ENCODE measurements at regions not wholly inside any gene's neighbourhood (a gene's known extent, or its start where the extent isn't known, plus 50 kb on each side); places are given as distances from the start of the nearest gene placed in this dataset.

GRCh38 chr2:29974086-29974485 lies 52.7 kb upstream of the ALK start:
- H3K27ac Mint-ChIP-seq, result no peak overlapping the region
- no peak for DNase-seq
- no peaks in the 10 kb centered on the region for H3K9me3 Mint-ChIP-seq
- H3K27me3 Mint-ChIP-seq (ENCODE audit: low read depth), result peaks cover 23% of the 10 kb centered on the region
- ATAC-seq (replicated peaks in 1 of 2), result no peak
- no peak overlapping the region for H3K4me3 Mint-ChIP-seq
- no peaks in the 10 kb centered on the region for H3K36me3 Mint-ChIP-seq (ENCODE audit: insufficient read depth in 2 of 2)
- H3K4me1 Mint-ChIP-seq (ENCODE audit: low read depth), result no peaks in the 10 kb centered on the region

GRCh38 chr2:29977284-29977683 lies 55.9 kb upstream of the ALK start:
- no peak for ATAC-seq (replicated peaks in 1 of 2)
- Mint-ChIP-seq H3K4me3 (no peak overlapping the region), H3K27ac (no peak overlapping the region), H3K4me1 (ENCODE audit: low read depth) (no peaks in the 10 kb centered on the region), H3K9me3 (no peaks in the 10 kb centered on the region), H3K27me3 (ENCODE audit: low read depth) (peaks cover 11% of the 10 kb centered on the region), H3K36me3 (ENCODE audit: insufficient read depth in 2 of 2) (no peaks in the 10 kb centered on the region)
- DNase-seq, result no peak

- Mint-ChIP-seq H3K4me3 (no peak overlapping the region), H3K36me3 (ENCODE audit: insufficient read depth in 2 of 2) (no peaks in the 10 kb centered on the region), H3K27ac (no peak overlapping the region), H3K27me3 (ENCODE audit: low read depth) (peaks cover 5% of the 10 kb centered on the region), H3K4me1 (ENCODE audit: low read depth) (no peaks in the 10 kb centered on the region), H3K9me3 (no peaks in the 10 kb centered on the region)
- ATAC-seq (replicated peaks in 1 of 2) (no peak), DNase-seq (no peak)
These were observed 60.0 kb upstream of the ALK start for GRCh38 chr2:29981402-29981801.

GRCh38 chr2:29983308-29983707 lies 61.9 kb upstream of the ALK start:
- Mint-ChIP-seq H3K27ac (no peak overlapping the region), H3K9me3 (no peaks in the 10 kb centered on the region), H3K36me3 (ENCODE audit: insufficient read depth in 2 of 2) (no peaks in the 10 kb centered on the region), H3K4me1 (ENCODE audit: low read depth) (no peaks in the 10 kb centered on the region), H3K27me3 (ENCODE audit: low read depth) (peaks cover 4% of the 10 kb centered on the region), H3K4me3 (no peak overlapping the region)
- DNase-seq, result no peak
- no peak for ATAC-seq (replicated peaks in 1 of 2)

GRCh38 chr2:29987146-29987545 lies 65.8 kb upstream of the ALK start:
- H3K4me1 Mint-ChIP-seq (ENCODE audit: low read depth), result no peaks in the 10 kb centered on the region
- DNase-seq (no peak), ATAC-seq (replicated peaks in 1 of 2) (no peak)
- H3K9me3 Mint-ChIP-seq, result no peaks in the 10 kb centered on the region
- no peaks in the 10 kb centered on the region for H3K36me3 Mint-ChIP-seq (ENCODE audit: insufficient read depth in 2 of 2)
- no peak overlapping the region for H3K4me3 Mint-ChIP-seq
- H3K27me3 Mint-ChIP-seq (ENCODE audit: low read depth), result peaks cover 5% of the 10 kb centered on the region
- H3K27ac Mint-ChIP-seq, result no peak overlapping the region

GRCh38 chr2:29990129-29990528 lies 68.7 kb upstream of the ALK start:
- ATAC-seq (replicated peaks in 1 of 2) (no peak), DNase-seq (no peak)
- Mint-ChIP-seq H3K4me3 (no peak overlapping the region), H3K36me3 (ENCODE audit: insufficient read depth in 2 of 2) (no peaks in the 10 kb centered on the region), H3K4me1 (ENCODE audit: low read depth) (no peaks in the 10 kb centered on the region), H3K27ac (no peak overlapping the region), H3K9me3 (no peaks in the 10 kb centered on the region), H3K27me3 (ENCODE audit: low read depth) (peaks cover 5% of the 10 kb centered on the region)

GRCh38 chr2:29991086-29991485 lies 69.7 kb upstream of the ALK start:
- no peak for DNase-seq
- Mint-ChIP-seq H3K27ac (no peak overlapping the region), H3K4me3 (no peak overlapping the region), H3K27me3 (ENCODE audit: low read depth) (peaks cover 10% of the 10 kb centered on the region), H3K36me3 (ENCODE audit: insufficient read depth in 2 of 2) (no peaks in the 10 kb centered on the region), H3K4me1 (ENCODE audit: low read depth) (no peaks in the 10 kb centered on the region), H3K9me3 (no peaks in the 10 kb centered on the region)
- ATAC-seq (replicated peaks in 1 of 2), result no peak

GRCh38 chr2:29995241-29995640 lies 73.9 kb upstream of the ALK start:
- ATAC-seq (replicated peaks in 1 of 2), result no peak
- Mint-ChIP-seq H3K27ac (no peak overlapping the region), H3K27me3 (ENCODE audit: low read depth) (peaks cover 22% of the 10 kb centered on the region), H3K9me3 (peaks cover 1 to 2% of the 10 kb centered on the region in 2 donors), H3K4me1 (ENCODE audit: low read depth) (no peaks in the 10 kb centered on the region), H3K36me3 (ENCODE audit: insufficient read depth in 2 of 2) (peaks cover 0 to 2% of the 10 kb centered on the region in 2 donors), H3K4me3 (no peak overlapping the region)
- no peak for DNase-seq

- Mint-ChIP-seq H3K27ac (no peak overlapping the region), H3K36me3 (ENCODE audit: insufficient read depth in 2 of 2) (peaks cover 0 to 2% of the 10 kb centered on the region in 2 donors), H3K27me3 (ENCODE audit: low read depth) (no peaks in the 10 kb centered on the region), H3K4me1 (ENCODE audit: low read depth) (no peaks in the 10 kb centered on the region), H3K4me3 (no peak overlapping the region), H3K9me3 (no peaks in the 10 kb centered on the region)
- ATAC-seq (replicated peaks in 1 of 2), result no peak
- DNase-seq, result no peak
These were observed 81.7 kb upstream of the ALK start for GRCh38 chr2:30003128-30003527.

- peaks cover 20% of the 10 kb centered on the region for H3K27me3 Mint-ChIP-seq (ENCODE audit: low read depth)
- H3K4me1 Mint-ChIP-seq (ENCODE audit: low read depth), result no peaks in the 10 kb centered on the region
- no peak overlapping the region for H3K4me3 Mint-ChIP-seq
- no peaks in the 10 kb centered on the region for H3K36me3 Mint-ChIP-seq (ENCODE audit: insufficient read depth in 2 of 2)
- H3K27ac Mint-ChIP-seq, result no peak overlapping the region
- H3K9me3 Mint-ChIP-seq, result no peaks in the 10 kb centered on the region
- no peak for ATAC-seq (replicated peaks in 1 of 2)
- DNase-seq, result no peak
These were observed 101.2 kb upstream of the ALK start for GRCh38 chr2:30022444-30023071.

- Mint-ChIP-seq H3K27ac (no peak overlapping the region), H3K27me3 (ENCODE audit: low read depth) (peaks cover 14% of the 10 kb centered on the region), H3K4me3 (no peak overlapping the region), H3K36me3 (ENCODE audit: insufficient read depth in 2 of 2) (no peaks in the 10 kb centered on the region), H3K4me1 (ENCODE audit: low read depth) (no peaks in the 10 kb centered on the region), H3K9me3 (no peaks in the 10 kb centered on the region)
- no peak for ATAC-seq (replicated peaks in 1 of 2)
- no peak for DNase-seq
These were observed 102.9 kb upstream of the ALK start for GRCh38 chr2:30024281-30024680.

GRCh38 chr2:30026091-30027055 lies 105.0 kb upstream of the ALK start:
- H3K36me3 Mint-ChIP-seq (ENCODE audit: insufficient read depth in 2 of 2), result no peaks in the 10 kb centered on the region
- no peaks in the 10 kb centered on the region for H3K4me1 Mint-ChIP-seq (ENCODE audit: low read depth)
- peaks cover 14% of the 10 kb centered on the region for H3K27me3 Mint-ChIP-seq (ENCODE audit: low read depth)
- no peak overlapping the region for H3K27ac Mint-ChIP-seq
- H3K4me3 Mint-ChIP-seq, result no peak overlapping the region
- no peak for DNase-seq
- no peak for ATAC-seq (replicated peaks in 1 of 2)
- H3K9me3 Mint-ChIP-seq, result no peaks in the 10 kb centered on the region

GRCh38 chr2:30029804-30030203 lies 108.4 kb upstream of the ALK start:
- Mint-ChIP-seq H3K4me3 (no peak overlapping the region), H3K27me3 (ENCODE audit: low read depth) (peaks cover 14% of the 10 kb centered on the region), H3K4me1 (ENCODE audit: low read depth) (no peaks in the 10 kb centered on the region), H3K27ac (no peak overlapping the region), H3K36me3 (ENCODE audit: insufficient read depth in 2 of 2) (no peaks in the 10 kb centered on the region), H3K9me3 (no peaks in the 10 kb centered on the region)
- no peak for DNase-seq
- no peak for ATAC-seq (replicated peaks in 1 of 2)
